K562 (cell line): ENCODE measurements at regions not wholly inside any gene's neighbourhood (a gene's known extent, or its start where the extent isn't known, plus 50 kb on each side); places are given as distances from the start of the nearest gene placed in this dataset.

ENCODE experiments used
- ATAC-seq: fragments of 200-7000 bp; cut with Tn5 transposase; 3 replicates; pipeline ENCODE4 v1.9.1; 2020; ENCODE audit warnings: moderate library complexity
- BruUV-seq: library from RNA; stranded (reverse); fragments of 400-500 nt; replicated peaks from 2 replicates; lab custom pipeline; 2021; lab: Mats Ljungman, UMichigan
- CTCF ChIA-PET: fragments of 300-600 bp; formaldehyde crosslinking; extraction: SDS; loops from one replicate; lab custom pipeline; 2021; ENCODE audit warnings: low intra/inter-chr PET ratio; lab: Yijun Ruan, JAX
- POLR2A ChIA-PET: fragments of 300-600, 350-650 bp; sonication (Branson Sonifier 250); formaldehyde crosslinking; extraction: SDS; loops from one replicate; lab custom pipeline; 2021; ENCODE audit warnings: antibody characterized with exemption, inconsistent platforms; lab: Yijun Ruan, JAX
- DNase-seq, 4 experiments: peaks; one replicate each; pipeline versions ENCODE4 v3.0.0 to v3.0.0-alpha.2; 2011 to 2018; ENCODE audit warnings: low spot score in 3 of 4, mixed read lengths in 3 of 4; ENCODE audit errors: extremely low read depth in 1 of 4
- FAIRE-seq: peaks from 2 replicates; lab custom pipeline; 2011; peaks lifted over from hg19 to GRCh38; lab: Jason Lieb, UNC
- H2AFZ ChIP-seq: 2 replicates; pipeline ENCODE4 v1.6.0; 2011; ENCODE audit warnings: low read depth, low read length, control low read depth, inconsistent platforms
- H3K27ac ChIP-seq: fragments of 200-600 bp; 3 replicates; pipeline ENCODE4 v1.8.0; 2011; ENCODE audit warnings: low read depth, mild to moderate bottlenecking, control low read depth, inconsistent platforms, low read length, moderate library complexity, mixed read lengths; ENCODE audit errors: extremely low read depth
- H3K27me3 ChIP-seq, 2 experiments: fragments of 300-600 bp in 1 of 2; 2 replicates in 1 of 2; 3 replicates in 1 of 2; pipeline versions ENCODE4 v1.6.0 to v1.8.0; 2011; ENCODE audit warnings: inconsistent platforms in 2 of 2, low read length in 2 of 2, mild to moderate bottlenecking in 1 of 2, mixed read lengths in 1 of 2, moderate library complexity in 1 of 2; ENCODE audit not compliant: control insufficient read depth in 2 of 2, insufficient read depth in 2 of 2
- H3K36me3 ChIP-seq: fragments of 300-600 bp; 3 replicates; pipeline ENCODE4 v1.8.0; 2011; ENCODE audit warnings: mild to moderate bottlenecking, low read length, inconsistent platforms; ENCODE audit not compliant: control insufficient read depth, insufficient read depth
- H3K4me1 ChIP-seq, 2 experiments: fragments of 200-600 bp in 1 of 2; replicated peaks in 1 of 2; 2 replicates in 1 of 2; 3 replicates in 1 of 2; pipeline versions ENCODE4 v1.5.1 to v1.8.0; 2011; ENCODE audit warnings: inconsistent platforms in 2 of 2, low read length in 2 of 2, mild to moderate bottlenecking in 1 of 2, mixed read lengths in 1 of 2, moderate library complexity in 1 of 2; ENCODE audit not compliant: control insufficient read depth in 2 of 2, insufficient read depth in 2 of 2
- H3K4me2 ChIP-seq: 2 replicates; pipeline ENCODE4 v1.6.1; 2011; ENCODE audit warnings: low read length, control low read depth, inconsistent platforms, mixed read lengths; ENCODE audit not compliant: insufficient read depth
- H3K4me3 ChIP-seq: fragments of 200-600 bp; sonication (generic), shearing (Covaris generic); 2 replicates; pipeline ENCODE4 v1.5.1; 2016; ENCODE audit warnings: control low read depth, inconsistent platforms
- H3K79me2 ChIP-seq: fragments of 200-600 bp; 3 replicates; pipeline ENCODE4 v1.8.0; 2011; ENCODE audit warnings: low read length, inconsistent platforms; ENCODE audit not compliant: control insufficient read depth, insufficient read depth
- H3K9ac ChIP-seq, 2 experiments: 2 replicates each; pipeline versions ENCODE4 v1.6.0 to v1.6.1; 2011; ENCODE audit warnings: low read depth in 2 of 2, low read length in 2 of 2, control low read depth in 1 of 2, inconsistent platforms in 1 of 2, mild to moderate bottlenecking in 1 of 2, mixed read lengths in 1 of 2; ENCODE audit not compliant: insufficient read depth in 1 of 2
- H3K9me1 ChIP-seq: one replicate; pipeline ENCODE4 v1.6.0; 2011; ENCODE audit warnings: inconsistent platforms, mild to moderate bottlenecking, low read length, moderate library complexity; ENCODE audit not compliant: control insufficient read depth, insufficient read depth
- H3K9me3 ChIP-seq: replicated peaks from 2 replicates; pipeline ENCODE4 v1.5.1; 2011; ENCODE audit warnings: low read depth, low read length, inconsistent platforms; ENCODE audit not compliant: control insufficient read depth, insufficient read depth
- H4K20me1 ChIP-seq: replicated peaks from 2 replicates; pipeline ENCODE4 v1.6.1; 2011; ENCODE audit warnings: low read length, inconsistent platforms, mixed read lengths; ENCODE audit not compliant: control insufficient read depth, insufficient read depth
- FUS ChIP-seq: fragments of 200-400 bp; formaldehyde crosslinking; optimal IDR thresholded peaks from 2 replicates; pipeline ENCODE3; 2017; ENCODE audit warnings: low read depth, low read length
- KAT7 ChIP-seq: sonication (generic); formaldehyde crosslinking; IDR thresholded peaks from 2 replicates; pipeline ENCODE4 v1.8.0; 2022; ENCODE audit warnings: missing genetic modification reagents, mild to moderate bottlenecking, borderline replicate concordance
- LCOR ChIP-seq: sonication (generic); formaldehyde crosslinking; IDR thresholded peaks from 2 replicates; pipeline ENCODE4 v1.8.0; 2022; ENCODE audit warnings: mild to moderate bottlenecking, missing genetic modification reagents
- PYGO2 ChIP-seq: fragments of 450-650 bp; IDR thresholded peaks from 2 replicates; pipeline ENCODE4 v1.6.1; 2016; ENCODE audit warnings: mild to moderate bottlenecking, missing genetic modification characterization, moderate library complexity, missing compliant biosample characterization
- SPI1 ChIP-seq: IDR thresholded peaks from 2 replicates; pipeline ENCODE4 v1.6.1; 2011; ENCODE audit warnings: low read depth, low read length, control low read depth, borderline replicate concordance
- TCF15 ChIP-seq: fragments of 250-450 bp; sonication (Bioruptor Pico); IDR thresholded peaks from 2 replicates; pipeline ENCODE4 v1.8.0; 2022; ENCODE audit warnings: moderate library complexity, mild to moderate bottlenecking, inconsistent platforms
- XRCC5 ChIP-seq: fragments of 200-400 bp; formaldehyde crosslinking; IDR thresholded peaks from 2 replicates; pipeline ENCODE4 v1.6.1; 2017; ENCODE audit warnings: low read depth, mild to moderate bottlenecking, low read length
- ZNF347 ChIP-seq: fragments of 450-650 bp; formaldehyde crosslinking; IDR thresholded peaks from 2 replicates; pipeline ENCODE4 v1.4.0; 2020; ENCODE audit warnings: low read depth, mild to moderate bottlenecking, moderate library complexity
- WGBS: fragments of 100-300 bp; shearing (Covaris generic); methylation state at CpG from one replicate; pipeline ENCODE4 v1.1.6; 2016; ENCODE audit warnings: low coverage, mixed read lengths; ENCODE audit not compliant: insufficient coverage; ENCODE audit errors: missing lambda C conversion rate; 5-methylcytosine and 5-hydroxymethylcytosine counted together
- in situ Hi-C: fragments of 300-500 bp; cut with MboI; formaldehyde crosslinking; loops from 4 replicates; pipeline ENCODE4 v1.15.0; 2018; ENCODE audit warnings: inconsistent platforms, mixed read lengths
- intact Hi-C: fragments of 100-400 bp; cut with micrococcal nuclease; formaldehyde crosslinking; loops from 2 replicates; pipeline ENCODE4 v1.14.2; 2022

- intact Hi-C loops, result no loop called here
- DNase-seq, result no peak
- H3K9me1 ChIP-seq, result no peaks in the 10 kb centered on the region
- H3K27me3 ChIP-seq, result peaks cover 0 to 4% of the 10 kb centered on the region in 2 experiments; a peak in 1 of 5 replicates
- no peak overlapping the region for H2AFZ ChIP-seq
- no peaks in the 10 kb centered on the region for H3K4me1 ChIP-seq
- no peaks in the 10 kb centered on the region for H3K9me3 ChIP-seq
- TF ChIP-seq PYGO2 (tag) (no peak), XRCC5 (no peak), KAT7 (CRISPR knock-in tag) (no peak), SPI1 (no peak), FUS (no peak), ZNF347 (CRISPR knock-in tag) (no peak), TCF15 (no peak), LCOR (CRISPR knock-in tag) (no peak)
- TF ChIP-seq, all 486 proteins: peak for 0
- FAIRE-seq (no peak), ATAC-seq (no peak)
- 0% methylated on average over 2 of the region's 2 CpGs for WGBS
- no TSS peak for BruUV-seq
- ChIA-PET CTCF (no interaction called here), POLR2A (interaction anchor here (1.1 kb wide), 1 partner anchor 95 kb away, joined by 3 read pairs; no protein-coding TSS in a partner anchor)
- no peaks in the 10 kb centered on the region for H4K20me1 ChIP-seq
- H3K27ac ChIP-seq, result no peak overlapping the region
- no peaks in the 10 kb centered on the region for H3K36me3 ChIP-seq
- in situ Hi-C loops, result no loop called here
- no peaks in the 10 kb centered on the region for H3K79me2 ChIP-seq
- no peak overlapping the region for H3K9ac ChIP-seq
- H3K4me3 ChIP-seq, result no peak overlapping the region
- no peak overlapping the region for H3K4me2 ChIP-seq
Measured at GRCh38 chr4:53943345-53944085, 120.9 kb downstream of the CHIC2 start.
